Stimulated activated naive CD4-positive, alpha-beta T cell treated with Interleukin-2 at 50 U/mL for 16 hours (primary cell): ENCODE measurements at regions not wholly inside any gene's neighbourhood (a gene's known extent, or its start where the extent isn't known, plus 50 kb on each side); places are given as distances from the start of the nearest gene placed in this dataset.
"Not testable (repeated sequence)": the region's sequence is repeated elsewhere in the genome, so short reads cannot be mapped to it uniquely, and the experiment has no call there.

ENCODE experiments used
- DNase-seq: peaks from one replicate; lab custom pipeline; 2025; lab: John Stamatoyannopoulos, UW

- DNase-seq, result no peak
Measured at GRCh38 chr15:39503526-39503925, 77.4 kb upstream of the THBS1 start.

- DNase-seq, result no peak
Measured at GRCh38 chr15:39504808-39505207, 76.1 kb upstream of the THBS1 start.

- no peak for DNase-seq
Measured at GRCh38 chr15:39506146-39506545, 74.7 kb upstream of the THBS1 start.

- no peak for DNase-seq
Measured at GRCh38 chr15:39508536-39508935, 72.3 kb upstream of the THBS1 start.

- no peak for DNase-seq
Measured at GRCh38 chr15:39510001-39510701, 70.7 kb upstream of the THBS1 start.

GRCh38 chr15:39511000-39511915 is 69.6 kb upstream of the THBS1 start:
- no peak for DNase-seq

GRCh38 chr15:39511916-39512260 is 69.0 kb upstream of the THBS1 start:
- no peak for DNase-seq

GRCh38 chr15:39512643-39513042 is 68.2 kb upstream of the THBS1 start:
- no peak for DNase-seq

GRCh38 chr15:39513936-39514335 is 66.9 kb upstream of the THBS1 start:
- no peak for DNase-seq

GRCh38 chr15:39514933-39515332 is 65.9 kb upstream of the THBS1 start:
- DNase-seq, result no peak

- DNase-seq, result no peak
Measured at GRCh38 chr15:39515765-39516164, 65.1 kb upstream of the THBS1 start.

GRCh38 chr15:39517122-39517855 is 63.6 kb upstream of the THBS1 start:
- DNase-seq, result no peak

GRCh38 chr15:39523968-39524367 is 56.9 kb upstream of the THBS1 start:
- not testable (repeated sequence) for DNase-seq

- no peak for DNase-seq
Measured at GRCh38 chr15:39529457-39529856, 51.4 kb upstream of the THBS1 start.

- DNase-seq, result no peak
Measured at GRCh38 chr15:39530480-39531342, 50.2 kb upstream of the THBS1 start.
